ENCODE measurements at regions not wholly inside any gene's neighbourhood (a gene's known extent, or its start where the extent isn't known, plus 50 kb on each side); places are given as distances from the start of the nearest gene placed in this dataset.
"Not testable (repeated sequence)": the region's sequence is repeated elsewhere in the genome, so short reads cannot be mapped to it uniquely, and the experiment has no call there.

DNA sequence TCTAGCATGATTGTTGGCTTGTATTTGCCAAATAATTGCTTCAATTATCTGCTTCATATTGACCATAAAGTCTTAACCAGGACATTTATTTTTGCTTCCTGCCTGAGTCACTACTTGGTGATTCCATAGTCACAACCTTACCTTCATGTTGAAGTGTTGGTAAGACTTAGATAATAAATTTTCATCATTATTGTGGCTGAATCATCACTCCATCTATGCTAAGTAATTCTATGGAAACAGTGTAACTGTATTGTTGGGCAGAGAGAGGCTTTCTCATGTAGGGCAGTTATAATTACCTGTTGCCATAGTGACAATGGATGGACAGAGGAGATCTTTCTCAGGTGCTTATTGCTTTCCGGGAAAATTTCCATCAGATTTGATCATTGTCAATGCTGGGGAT, 330.7 kb upstream of the LRRC3B start:
- no peak for DNase-seq

DNA sequence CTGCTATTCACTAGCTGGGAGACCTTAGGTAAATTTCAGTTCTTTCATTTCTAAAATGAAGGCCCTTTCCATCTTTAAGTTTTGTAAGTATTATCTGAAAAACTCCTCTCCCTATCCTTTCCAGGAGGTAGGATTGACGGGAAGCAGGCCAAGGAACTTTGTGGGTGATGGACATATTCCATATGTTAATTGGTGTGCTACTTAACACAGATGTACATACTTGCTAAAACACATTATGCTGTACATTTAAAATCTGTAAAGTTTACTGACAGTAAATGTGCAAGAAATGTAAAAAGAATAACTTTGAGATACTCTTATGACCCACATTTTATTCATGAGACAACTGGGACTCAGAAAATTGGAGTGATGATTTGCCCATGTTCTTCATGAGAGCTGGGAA, 329.8 kb upstream of the LRRC3B start:
- DNase-seq = no peak

DNA sequence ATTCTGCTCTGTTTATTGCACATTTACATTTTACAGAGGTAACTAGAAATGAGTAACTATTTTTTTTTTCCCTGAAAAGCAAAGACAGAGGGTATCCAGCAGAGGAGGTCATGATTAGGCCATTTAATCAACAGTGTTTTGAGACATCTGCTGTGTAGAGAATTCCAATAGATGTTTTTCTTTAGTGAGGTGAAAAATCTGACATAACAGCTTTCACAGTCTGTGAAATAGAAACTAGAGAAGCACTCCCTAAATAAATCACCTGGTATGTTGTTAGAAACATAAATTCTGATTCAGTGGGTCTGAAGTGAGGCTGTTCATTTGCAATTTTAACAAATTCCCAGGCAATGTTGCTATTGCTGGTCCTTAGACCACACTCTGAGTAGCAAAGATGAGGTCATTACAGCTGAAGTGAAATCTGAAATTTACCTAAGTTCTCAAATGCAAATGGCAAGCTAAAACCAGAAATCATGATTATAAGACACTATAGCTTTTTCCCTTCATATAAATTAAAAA, 329.2 kb upstream of the LRRC3B start:
- no peak for DNase-seq

DNA sequence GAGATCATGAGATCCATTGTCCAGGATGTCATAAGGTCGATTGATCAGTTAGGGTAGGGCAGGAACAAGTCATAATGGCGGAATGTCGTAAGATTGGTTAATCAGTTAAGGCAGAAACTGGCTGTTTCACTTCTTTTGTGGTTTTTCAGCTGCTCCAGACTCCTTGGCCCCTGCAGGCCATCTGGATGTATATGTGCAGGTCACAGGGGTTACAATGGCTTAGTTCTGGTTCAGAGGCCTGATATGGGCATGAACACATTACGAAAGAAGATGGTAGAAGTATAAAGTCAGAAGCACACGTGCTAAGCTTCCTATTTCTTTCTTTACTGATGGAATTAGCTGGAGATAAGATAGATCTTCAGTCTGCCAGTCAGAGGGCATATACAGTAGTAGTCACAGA, 315.4 kb upstream of the LRRC3B start:
- DNase-seq = no peak

DNA sequence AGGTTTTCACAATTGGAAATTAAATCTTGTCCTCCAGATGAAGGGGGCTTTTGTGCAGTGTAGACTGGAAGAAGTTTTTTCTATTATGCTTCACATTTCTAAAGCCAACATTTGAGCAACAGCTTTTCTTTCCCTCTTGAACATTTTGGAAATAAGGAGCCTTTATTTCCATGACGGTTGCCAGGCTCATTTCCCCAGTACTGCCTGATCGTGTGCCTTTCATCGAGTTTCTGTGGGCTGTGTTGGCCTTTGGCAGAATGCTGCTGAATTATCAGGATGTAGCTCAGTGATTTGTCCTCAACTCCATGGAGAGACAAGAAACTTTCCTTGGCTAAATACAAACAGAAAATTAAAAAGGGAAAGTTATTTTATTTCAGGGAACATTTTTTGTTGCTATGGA, 314.8 kb upstream of the LRRC3B start:
- no peak for DNase-seq

DNA sequence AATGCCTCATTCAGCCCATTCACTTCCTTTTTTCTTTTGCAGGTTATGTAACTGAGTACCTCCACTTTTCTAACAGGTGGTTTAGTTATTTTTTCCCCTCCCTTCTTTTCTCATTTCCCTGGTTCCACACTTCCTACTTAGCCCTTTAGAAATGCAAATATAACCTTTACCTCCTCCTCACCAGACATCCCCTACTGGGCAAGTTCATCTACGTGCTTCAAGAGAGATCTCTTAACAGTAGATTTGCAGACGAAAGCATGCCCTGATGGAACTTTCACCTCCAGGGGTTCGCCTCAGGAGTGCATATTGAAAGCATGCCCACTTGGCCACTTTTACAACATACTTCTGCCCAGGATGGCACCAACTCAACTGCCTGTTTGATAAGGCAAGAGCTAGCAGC, 314.1 kb upstream of the LRRC3B start:
- no peak for DNase-seq

DNA sequence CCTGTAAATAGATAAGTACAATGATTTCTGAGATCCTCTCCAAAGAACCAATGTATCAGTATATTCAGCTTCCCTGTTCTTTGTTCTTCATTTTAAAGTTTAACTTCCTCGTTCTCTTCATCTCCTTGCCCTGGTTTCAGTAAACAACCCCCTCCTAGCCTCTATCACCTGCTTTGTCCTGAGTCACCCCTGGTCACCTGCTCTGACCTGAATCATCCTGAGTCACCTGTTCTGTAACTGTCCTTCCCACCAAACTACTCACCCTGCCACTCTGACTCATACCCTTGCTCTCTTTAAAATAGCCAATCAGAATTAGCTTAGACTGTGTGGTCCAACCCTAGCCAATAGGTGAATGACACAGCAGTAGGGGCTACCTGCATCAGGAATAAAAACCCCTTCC, 313.0 kb upstream of the LRRC3B start:
- not testable (repeated sequence) for DNase-seq

DNA sequence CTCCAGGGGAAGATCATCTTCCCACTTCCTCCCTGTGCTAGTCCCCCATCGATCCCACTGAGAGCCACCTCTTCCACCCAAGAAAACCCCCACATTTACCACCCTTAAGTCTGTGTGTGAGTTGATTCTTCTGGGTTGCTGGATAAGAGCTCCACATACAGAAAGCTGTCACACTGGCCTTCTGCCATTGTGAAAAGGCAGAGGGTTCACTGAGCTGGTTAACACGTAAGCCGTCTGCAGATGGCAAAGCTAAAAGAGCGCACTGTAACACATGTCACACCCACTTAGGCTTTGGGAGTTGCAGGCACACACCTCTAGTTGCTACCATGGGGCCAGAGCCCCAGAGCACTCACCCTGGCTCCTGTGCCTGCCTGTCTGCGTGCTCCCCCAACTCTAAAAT, 309.8 kb upstream of the LRRC3B start:
- DNase-seq = no peak

DNA sequence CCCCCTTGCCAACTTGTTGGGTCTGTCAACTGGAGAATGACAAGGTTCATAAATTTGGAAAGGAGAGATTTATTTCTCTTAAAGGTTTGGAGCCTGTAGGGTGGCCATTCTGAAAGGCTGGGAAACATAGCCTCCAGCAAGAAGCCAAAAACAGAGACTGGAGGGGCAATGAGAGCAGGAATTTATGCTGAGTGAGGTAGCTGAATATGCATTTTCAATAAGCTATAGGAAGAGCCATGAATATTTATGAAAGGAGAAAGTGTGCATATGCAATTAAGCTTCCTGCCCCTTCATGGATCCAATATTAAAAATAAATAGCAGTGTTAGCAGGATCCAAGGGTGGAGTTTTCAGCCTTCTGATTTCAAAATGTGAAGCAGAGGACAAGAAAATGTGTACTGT, 306.1 kb upstream of the LRRC3B start:
- DNase-seq = no peak

DNA sequence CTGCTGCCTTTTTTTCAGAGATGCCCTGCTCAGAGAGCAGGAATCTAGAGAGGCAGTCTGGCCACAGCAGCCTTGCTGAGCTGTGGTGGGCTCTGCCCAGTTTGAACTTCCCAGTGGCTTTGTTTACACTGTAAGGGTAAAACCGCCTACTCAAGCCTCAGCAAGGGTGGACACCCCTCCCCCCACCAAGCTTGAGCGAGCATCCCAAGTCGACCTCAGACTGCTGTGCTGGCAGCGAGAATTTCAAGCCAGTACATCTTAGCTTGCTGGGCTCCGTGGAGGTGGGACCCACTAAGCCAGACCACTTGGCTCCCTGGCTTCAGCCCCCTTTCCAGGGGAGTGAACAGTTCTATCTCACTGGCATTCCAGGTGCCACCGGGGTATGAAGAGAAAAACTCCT, 298.8 kb upstream of the LRRC3B start:
- DNase-seq = not testable (repeated sequence)

DNA sequence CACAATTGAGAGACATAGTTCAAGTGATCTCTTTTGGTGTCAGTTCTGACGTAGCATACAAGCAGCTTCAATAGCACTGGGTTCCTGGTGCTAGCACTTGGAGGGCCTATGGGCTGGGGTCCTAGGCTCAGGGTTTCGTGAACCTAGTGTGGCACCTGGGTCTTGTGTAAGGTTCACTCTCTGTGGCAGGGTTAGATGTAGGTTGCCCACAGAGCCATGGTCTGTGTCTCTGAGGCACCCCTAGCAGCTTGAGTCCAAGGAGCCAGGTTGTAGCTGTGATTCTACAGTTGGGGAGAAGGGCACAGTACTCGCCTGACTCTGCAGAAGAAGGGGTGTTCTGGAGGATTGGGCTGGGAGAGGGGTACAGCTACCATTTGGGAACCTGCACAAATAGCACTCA, 282.6 kb upstream of the LRRC3B start:
- no peak for DNase-seq

DNA sequence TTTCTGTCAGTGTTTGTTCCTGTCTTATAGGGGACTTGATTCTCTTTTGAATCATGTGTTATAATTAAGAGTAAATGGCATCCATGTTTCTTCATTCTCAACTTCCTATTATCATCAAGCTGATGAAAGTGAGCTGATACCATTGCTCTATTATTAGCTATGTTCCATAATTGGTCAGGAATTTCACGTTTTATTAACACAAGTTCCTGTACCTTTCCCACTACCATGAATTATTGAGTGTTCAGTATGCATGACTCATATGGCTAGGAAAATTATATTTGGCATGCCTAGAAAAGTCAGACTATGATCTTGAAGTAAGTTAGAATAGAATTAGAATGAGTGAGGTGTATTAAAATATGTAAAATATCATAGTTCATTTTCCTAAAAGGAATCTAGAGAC, 278.9 kb upstream of the LRRC3B start:
- no peak for DNase-seq

DNA sequence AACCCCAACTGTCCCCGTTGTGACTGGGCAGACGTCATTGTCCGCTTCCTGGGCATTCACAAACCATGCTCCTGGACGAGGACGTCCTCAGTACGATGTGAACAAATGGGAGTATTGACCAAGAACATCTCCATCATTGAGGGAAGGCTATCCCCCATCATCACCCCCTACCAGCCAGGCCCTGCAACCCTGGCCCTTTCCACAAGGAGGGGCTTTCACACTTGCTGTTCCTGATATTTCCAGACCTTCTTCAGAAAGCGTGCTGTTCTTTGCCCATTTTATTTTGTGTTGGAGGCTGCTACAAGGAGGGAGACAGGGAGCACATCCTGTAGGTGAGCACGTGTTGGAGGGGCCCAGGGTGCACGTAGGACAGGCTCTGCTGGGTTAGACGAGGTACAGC, 277.0 kb upstream of the LRRC3B start:
- DNase-seq = no peak

DNA sequence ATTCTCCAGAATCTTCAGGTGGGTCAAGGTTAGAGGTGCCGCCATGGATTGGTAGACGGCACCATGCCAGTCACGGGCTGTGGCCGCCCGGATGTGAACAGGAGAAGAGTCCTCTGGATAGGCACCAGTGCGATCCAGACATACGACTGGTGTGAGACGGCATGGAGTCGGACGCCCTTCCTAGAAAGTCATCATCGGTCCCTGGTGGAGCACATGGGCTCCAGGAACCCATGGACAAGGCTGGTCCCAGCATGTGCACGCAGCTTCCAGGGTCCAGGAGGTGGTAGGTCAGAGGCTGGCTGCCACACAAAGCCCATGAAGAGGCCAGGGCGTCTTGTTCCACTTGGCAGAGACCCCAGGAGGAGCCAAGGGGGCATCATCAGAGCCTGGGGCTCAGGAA, 276.1 kb upstream of the LRRC3B start:
- no peak for DNase-seq

DNA sequence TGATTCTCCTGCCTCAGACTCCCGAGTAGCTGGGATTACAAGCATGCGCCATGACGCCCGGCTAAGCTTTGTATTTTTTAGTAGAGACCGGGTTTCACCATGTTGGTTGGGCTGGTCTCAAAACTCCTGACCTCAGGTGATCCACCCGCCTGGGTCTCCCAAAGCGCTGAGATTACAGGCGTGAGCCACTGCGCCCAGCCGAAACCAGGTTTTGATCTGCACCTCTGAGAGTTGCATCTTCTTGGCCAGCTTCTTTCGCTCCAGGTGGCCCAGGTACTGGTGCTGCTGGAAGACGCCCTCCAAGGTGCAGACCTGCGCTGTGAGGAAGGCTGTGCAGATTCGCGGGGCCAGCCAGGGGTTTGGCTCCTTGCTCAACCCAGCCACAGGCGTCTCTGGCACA, 275.4 kb upstream of the LRRC3B start:
- DNase-seq = no peak

DNA sequence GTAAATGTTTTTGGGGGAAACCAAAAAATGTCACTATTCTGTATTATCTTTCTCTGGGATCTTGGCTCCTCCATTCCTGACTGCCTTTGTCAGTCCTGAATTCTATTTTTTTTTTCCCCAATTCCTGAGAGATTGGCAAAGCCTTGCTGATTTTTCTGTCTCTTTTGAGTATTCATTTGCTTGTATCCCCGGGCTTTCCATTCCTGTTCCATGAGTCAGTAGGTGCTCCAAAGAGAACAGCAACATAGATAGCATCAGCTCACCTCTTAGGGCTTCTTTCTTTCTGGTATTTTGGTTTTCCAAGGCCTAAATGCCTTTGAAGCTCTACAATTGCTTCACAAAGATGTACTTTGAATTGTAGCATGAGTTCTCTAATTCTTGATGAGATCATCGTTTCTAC, 271.7 kb upstream of the LRRC3B start:
- DNase-seq = no peak

DNA sequence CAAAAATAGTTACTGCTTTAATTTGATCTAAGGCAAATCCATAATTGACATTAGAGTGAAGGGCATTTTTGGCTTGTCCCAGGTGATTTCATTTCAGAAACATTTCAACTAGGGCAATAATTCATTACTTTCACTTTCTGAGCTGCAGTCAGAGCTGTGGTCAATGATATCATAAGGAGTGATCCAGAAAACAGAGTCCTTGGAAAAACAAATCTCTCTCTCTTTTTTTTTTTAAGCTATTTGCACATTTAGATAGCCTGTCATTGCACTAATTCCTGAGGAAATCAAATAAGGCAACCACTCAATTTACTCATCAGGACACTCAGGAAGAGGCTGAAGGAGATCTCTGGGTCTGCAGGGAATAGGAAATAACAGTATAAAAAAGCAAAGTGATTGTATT, 269.5 kb upstream of the LRRC3B start:
- no peak for DNase-seq

DNA sequence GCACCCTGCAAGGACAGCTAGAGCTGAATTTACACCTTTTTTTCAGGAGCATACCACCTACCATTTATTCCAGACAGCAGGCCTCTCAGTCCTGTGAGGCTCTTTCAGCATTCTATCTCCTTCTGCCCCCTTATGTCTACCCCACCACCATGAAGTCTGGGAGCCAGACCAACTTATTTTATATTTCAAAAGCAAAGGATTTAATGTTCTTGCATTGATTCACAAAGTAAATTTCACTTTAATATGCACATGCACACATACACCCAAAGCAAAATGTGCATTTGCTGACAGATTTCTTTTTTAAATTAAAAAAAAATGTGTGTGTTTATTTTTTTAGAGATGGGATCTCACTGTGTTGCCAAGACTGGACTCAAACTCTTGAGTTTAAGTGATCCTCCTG, 264.2 kb upstream of the LRRC3B start:
- no peak for DNase-seq

DNA sequence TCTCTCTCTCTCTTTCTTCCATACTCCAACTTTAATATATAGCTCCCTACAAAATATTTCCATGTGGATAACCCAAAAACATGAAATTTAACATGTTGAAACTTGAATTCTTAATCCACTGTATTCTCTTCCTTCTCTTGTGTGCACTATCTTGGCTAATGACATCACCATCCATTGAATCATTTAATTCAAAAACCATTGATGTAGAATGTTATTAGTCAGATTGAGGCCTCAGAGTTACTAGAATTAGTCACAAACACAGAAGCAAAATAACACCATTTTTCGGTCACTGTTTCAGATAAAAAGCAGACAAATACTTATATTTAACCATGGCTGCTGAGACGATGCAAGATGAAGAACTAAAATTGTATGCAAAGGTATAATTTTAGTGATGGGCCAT, 256.9 kb upstream of the LRRC3B start:
- DNase-seq = no peak

DNA sequence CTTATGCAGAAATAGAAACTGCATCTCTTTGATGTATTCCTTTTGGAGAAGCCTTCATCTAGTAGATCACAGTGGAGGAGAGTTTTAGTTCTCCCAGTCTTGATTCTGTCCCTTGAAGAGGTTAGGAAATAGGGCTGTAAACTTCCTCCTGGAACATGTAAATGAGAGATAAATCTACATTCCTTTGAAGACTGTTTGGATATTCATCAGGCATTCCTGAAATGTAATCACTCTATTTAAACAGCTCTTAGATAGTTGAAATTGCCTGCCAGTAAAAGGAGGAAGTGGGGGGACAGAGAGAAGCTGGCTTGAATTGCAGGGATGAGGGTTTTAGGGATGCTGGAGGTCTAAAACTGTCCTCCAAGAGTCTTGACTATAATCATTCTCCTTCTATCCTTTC, 254.3 kb upstream of the LRRC3B start:
- DNase-seq = no peak

DNA sequence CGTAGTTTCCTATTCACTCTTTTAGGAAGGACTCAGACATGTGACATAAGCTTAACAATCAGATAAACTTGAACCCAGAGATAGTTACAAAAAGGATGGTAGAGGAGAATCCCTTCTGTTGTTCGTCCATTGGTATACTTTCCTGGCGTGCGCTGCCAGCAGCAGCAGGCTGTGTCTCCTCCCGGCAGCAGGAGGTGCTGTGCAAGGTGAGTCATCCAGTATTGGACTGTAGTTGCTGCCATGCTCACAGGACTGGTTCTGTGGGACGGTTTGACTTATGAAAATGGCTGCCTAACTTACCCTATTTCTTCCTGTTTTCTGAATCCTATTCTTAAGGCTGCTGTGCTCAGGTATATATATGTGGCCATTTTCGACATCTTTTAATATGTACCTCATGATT, 253.4 kb upstream of the LRRC3B start:
- DNase-seq = no peak

DNA sequence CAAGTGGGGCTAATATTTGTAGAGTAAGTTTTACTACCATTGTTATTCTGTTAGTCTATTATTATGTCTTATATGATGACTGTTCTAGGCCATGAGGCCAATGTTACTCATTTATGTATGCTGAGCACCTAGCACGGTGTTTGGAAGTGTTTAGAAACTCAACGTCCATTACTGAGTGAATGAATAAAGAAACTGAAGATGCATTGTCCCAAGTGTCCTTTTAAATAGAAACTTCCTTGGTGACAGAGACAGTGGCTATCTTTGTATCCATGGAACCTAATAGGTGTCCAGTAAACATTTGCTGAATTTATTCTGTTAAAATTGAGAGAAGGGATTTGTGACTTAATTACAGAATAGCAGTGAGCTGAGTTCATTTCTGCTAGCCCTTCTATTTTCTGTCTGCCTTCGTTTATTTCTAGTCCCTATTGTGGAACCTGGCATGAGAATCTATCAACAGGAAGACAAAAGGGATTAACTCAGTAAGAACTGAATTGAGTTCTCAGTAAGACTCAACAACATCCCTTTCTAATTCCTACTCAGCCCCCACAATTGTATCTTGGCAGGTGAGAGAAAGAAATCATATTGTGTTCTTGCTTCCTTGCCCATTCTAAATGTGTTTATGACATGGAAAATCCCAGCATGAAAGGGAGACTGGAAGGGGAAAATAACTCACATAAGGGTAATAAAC, 246.6 kb upstream of the LRRC3B start:
- no peak for DNase-seq

DNA sequence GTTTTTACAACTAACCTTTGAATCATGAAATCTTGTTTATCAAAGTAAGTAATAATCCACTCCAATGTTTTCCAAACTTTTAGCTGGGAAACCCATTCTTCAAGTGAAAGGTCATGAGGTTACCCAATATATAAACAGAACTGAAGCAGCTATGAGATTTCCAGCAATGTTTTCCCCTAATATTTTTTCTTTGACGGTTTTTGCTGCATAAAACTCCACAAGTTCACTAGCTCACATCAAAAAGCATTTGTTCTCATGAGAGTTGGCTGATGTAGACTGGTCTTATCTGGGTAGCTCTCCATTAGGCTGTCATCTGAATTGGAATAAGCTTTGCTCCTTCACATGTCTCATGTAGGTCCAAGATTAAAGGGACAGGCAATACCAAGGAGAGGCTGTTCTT, 241.2 kb upstream of the LRRC3B start:
- no peak for DNase-seq

DNA sequence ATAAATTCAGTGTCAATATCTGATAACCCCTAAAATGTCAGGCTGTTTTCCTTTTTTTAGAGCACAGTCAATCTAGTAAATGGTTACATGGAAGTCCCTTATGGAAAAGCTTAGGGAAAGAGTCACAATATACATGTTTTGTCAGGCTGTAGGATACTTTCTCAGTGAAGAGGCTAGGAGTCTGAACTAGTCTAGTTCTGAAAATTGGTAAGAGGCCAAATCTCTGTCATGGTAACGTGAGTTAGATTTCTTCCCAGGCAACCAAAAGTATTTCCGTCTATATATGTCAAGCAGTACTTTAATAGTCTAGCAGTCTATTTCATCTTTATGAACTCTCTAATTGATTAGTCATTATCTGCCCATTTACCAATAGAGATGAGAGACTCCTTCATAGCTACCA, 215.9 kb upstream of the LRRC3B start:
- DNase-seq = no peak

DNA sequence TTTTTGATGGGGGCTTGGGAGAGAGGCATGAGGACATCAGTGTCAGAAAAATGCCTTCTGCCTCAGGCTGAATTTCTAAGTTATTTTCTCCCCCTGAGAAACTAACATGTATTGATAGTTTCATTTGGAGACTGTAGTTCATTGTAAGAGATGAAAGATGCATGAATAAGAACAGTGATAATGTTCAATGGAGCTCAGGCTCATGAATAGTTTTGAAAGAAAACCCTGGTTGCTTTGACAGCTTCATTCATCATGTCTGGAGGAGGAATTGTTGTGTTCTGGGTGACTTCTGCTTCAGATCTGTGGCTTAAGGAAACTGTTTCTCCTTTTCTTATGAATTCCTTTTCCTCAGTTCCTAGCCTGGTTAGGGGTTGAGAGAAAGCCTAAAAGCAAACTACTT, 204.0 kb upstream of the LRRC3B start:
- no peak for DNase-seq

DNA sequence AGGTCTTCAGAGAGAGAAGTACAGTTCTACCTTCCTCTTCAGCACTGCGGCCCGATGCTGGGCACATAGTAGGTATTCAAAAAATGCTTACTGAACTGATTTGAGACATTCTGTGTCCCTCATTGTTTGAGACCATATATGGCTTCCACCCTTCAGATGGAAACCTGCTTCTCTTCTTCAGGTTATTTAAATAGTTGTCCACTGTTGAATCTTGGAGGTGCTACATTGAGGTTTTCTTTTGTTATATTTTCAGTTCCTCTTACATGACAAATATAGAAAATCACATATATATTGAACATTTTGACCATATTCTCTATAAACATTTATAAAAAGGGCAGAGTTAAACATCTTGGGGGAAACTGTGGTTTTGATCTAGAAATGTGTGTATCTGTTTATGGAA, 200.2 kb upstream of the LRRC3B start:
- no peak for DNase-seq

Data from fibroblast of skin of right quadriceps (primary cell).